ENCODE measurements at regions not wholly inside any gene's neighbourhood (a gene's known extent, or its start where the extent isn't known, plus 50 kb on each side); places are given as distances from the start of the nearest gene placed in this dataset.

- no peak for TF ChIP-seq EP300 (IDR thresholded peaks at IDR 0.05)
- TF ChIP-seq CTCF (IDR thresholded peaks at IDR 0.05) = no peak
- no peak for TF ChIP-seq POLR2AphosphoS5 (IDR thresholded peaks at IDR 0.05)
- TF ChIP-seq POLR2A (IDR thresholded peaks at IDR 0.05) = no peak
These were observed 191.7 kb upstream of the EPHA5 start for GRCh38 chr4:65861993-65862392.
